ENCODE measurements at regions not wholly inside any gene's neighbourhood (a gene's known extent, or its start where the extent isn't known, plus 50 kb on each side); places are given as distances from the start of the nearest gene placed in this dataset.

DNA sequence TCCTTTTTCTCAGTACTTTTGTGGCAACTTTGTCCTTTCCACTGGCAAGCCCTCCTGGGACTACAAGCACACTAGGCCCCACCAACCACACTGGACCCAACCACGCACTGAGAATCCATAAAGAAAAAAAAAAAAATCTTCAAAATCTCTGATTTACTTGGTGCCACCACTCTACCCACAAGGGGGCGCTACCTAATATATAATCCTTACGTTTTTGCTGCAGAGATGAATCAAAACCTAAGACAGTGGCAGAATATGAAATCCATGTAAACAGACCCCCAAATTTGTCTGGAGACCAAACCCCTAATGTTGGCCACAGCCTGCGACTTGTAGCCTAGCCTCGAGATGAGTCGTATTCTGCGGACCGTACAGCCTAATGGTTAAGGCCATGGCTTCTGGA lies 63.5 kb upstream of the ARHGAP36 start:
- Histone ChIP-seq H3K27ac (no peak overlapping the region), H3K4me1 (ENCODE audit: low read depth) (no peaks in the 10 kb centered on the region), H3K9me3 (ENCODE audit: low read depth) (no peaks in the 10 kb centered on the region), H3K4me3 (no peak overlapping the region), H3K27me3 (no peaks in the 10 kb centered on the region), H3K36me3 (no peaks in the 10 kb centered on the region)
- TF ChIP-seq, protein P1, sequence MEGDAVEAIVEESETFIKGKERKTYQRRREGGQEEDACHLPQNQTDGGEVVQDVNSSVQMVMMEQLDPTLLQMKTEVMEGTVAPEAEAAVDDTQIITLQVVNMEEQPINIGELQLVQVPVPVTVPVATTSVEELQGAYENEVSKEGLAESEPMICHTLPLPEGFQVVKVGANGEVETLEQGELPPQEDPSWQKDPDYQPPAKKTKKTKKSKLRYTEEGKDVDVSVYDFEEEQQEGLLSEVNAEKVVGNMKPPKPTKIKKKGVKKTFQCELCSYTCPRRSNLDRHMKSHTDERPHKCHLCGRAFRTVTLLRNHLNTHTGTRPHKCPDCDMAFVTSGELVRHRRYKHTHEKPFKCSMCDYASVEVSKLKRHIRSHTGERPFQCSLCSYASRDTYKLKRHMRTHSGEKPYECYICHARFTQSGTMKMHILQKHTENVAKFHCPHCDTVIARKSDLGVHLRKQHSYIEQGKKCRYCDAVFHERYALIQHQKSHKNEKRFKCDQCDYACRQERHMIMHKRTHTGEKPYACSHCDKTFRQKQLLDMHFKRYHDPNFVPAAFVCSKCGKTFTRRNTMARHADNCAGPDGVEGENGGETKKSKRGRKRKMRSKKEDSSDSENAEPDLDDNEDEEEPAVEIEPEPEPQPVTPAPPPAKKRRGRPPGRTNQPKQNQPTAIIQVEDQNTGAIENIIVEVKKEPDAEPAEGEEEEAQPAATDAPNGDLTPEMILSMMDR (IDR thresholded peaks at IDR 0.05; ENCODE audit: low read depth, low read length) = peak; percentile 35
- peak; percentile 10 to 72 for DNase-seq (ENCODE audit: low read depth in 1 of 2, low spot score in 1 of 2)

GRCh38 chrX:130995439-130995838 lies 62.7 kb upstream of the ARHGAP36 start:
- no peaks in the 10 kb centered on the region for H3K9me3 ChIP-seq (ENCODE audit: low read depth)
- TF ChIP-seq, protein P1 (IDR thresholded peaks at IDR 0.05; ENCODE audit: low read depth, low read length) = no peak
- no peaks in the 10 kb centered on the region for H3K27me3 ChIP-seq
- no peak overlapping the region for H3K4me3 ChIP-seq
- no peak overlapping the region for H3K27ac ChIP-seq
- DNase-seq (ENCODE audit: low read depth in 1 of 2, low spot score in 1 of 2) = peak in 1 of 2 donors; percentile 5
- no peaks in the 10 kb centered on the region for H3K4me1 ChIP-seq (ENCODE audit: low read depth)
- H3K36me3 ChIP-seq = no peaks in the 10 kb centered on the region

GRCh38 chrX:130997314-130997713 lies 60.8 kb upstream of the ARHGAP36 start:
- no peaks in the 10 kb centered on the region for H3K9me3 ChIP-seq (ENCODE audit: low read depth)
- TF ChIP-seq, protein P1 (IDR thresholded peaks at IDR 0.05; ENCODE audit: low read depth, low read length) = no peak
- H3K4me3 ChIP-seq = no peak overlapping the region
- no peak for DNase-seq (ENCODE audit: low read depth in 1 of 2, low spot score in 1 of 2)
- no peaks in the 10 kb centered on the region for H3K27me3 ChIP-seq
- no peaks in the 10 kb centered on the region for H3K4me1 ChIP-seq (ENCODE audit: low read depth)
- no peaks in the 10 kb centered on the region for H3K36me3 ChIP-seq
- no peak overlapping the region for H3K27ac ChIP-seq

DNA sequence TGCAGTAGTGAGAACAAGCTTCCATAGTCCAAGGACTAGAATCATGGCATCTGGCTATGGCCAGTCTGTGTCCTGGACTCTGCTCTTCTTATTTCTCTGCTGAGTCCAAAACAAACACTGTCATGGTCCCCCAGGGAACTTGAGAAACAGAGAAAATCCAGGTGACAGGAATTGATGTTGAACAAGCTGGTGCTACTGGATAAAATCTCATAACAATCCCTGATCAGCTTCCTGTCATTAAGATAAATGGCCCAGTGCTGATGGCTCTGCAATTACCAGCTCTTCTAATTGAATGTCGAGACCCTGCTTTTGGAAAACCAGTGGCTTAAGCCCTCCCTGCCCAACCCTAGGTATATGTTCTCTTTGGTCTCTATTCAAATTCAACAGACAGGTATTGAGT lies 58.8 kb upstream of the ARHGAP36 start:
- Histone ChIP-seq H3K9me3 (ENCODE audit: low read depth) (no peaks in the 10 kb centered on the region), H3K36me3 (no peaks in the 10 kb centered on the region), H3K27ac (no peak overlapping the region), H3K4me3 (no peak overlapping the region), H3K4me1 (ENCODE audit: low read depth) (no peaks in the 10 kb centered on the region), H3K27me3 (no peaks in the 10 kb centered on the region)
- DNase-seq (ENCODE audit: low read depth in 1 of 2, low spot score in 1 of 2) = no peak
- TF ChIP-seq, protein P1 (IDR thresholded peaks at IDR 0.05; ENCODE audit: low read depth, low read length) = no peak
